Choroid plexus epithelial cell (primary cell): ENCODE measurements at regions not wholly inside any gene's neighbourhood (a gene's known extent, or its start where the extent isn't known, plus 50 kb on each side); places are given as distances from the start of the nearest gene placed in this dataset.
"Not testable (repeated sequence)": the region's sequence is repeated elsewhere in the genome, so short reads cannot be mapped to it uniquely, and the experiment has no call there.

Experiments
- DNase-seq: peaks from one replicate; pipeline ENCODE4 v3.0.0-alpha.2; 2010; ENCODE audit warnings: low read depth
- H3K4me3 ChIP-seq: 2 replicates; pipeline ENCODE4 v1.5.1; 2011; ENCODE audit warnings: low read depth, mild to moderate bottlenecking, control low read depth, low read length, moderate library complexity
- TF ChIP-seq, protein P1 (sequence below): conservative IDR thresholded peaks from 2 replicates; pipeline ENCODE4 v1.5.1; 2011; ENCODE audit warnings: low read depth, mild to moderate bottlenecking, control low read depth, inconsistent platforms, low read length, moderate library complexity

DNA sequence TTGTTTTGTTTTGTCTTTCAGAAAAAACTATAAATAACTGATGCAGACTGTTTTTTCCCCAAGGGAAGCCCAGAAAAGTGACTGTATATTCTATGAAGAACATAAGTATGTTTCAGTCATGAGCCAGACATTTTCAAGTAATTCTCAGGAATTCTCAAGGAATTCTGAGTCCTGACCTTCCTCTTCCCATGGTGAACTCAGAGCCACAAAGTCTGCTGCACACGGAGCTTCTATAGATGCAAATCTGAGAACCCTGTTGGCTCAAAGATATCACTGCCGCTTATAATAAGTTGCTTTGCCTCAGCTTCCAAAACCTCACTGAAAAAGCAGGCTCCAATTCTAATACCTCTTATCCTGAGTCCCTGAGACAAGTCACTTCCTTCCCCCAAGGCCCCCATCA lies 418.5 kb upstream of the RUNX1 start:
- peak; percentile 22 for DNase-seq
- H3K4me3 ChIP-seq: no peak overlapping the region
- TF ChIP-seq, protein P1, sequence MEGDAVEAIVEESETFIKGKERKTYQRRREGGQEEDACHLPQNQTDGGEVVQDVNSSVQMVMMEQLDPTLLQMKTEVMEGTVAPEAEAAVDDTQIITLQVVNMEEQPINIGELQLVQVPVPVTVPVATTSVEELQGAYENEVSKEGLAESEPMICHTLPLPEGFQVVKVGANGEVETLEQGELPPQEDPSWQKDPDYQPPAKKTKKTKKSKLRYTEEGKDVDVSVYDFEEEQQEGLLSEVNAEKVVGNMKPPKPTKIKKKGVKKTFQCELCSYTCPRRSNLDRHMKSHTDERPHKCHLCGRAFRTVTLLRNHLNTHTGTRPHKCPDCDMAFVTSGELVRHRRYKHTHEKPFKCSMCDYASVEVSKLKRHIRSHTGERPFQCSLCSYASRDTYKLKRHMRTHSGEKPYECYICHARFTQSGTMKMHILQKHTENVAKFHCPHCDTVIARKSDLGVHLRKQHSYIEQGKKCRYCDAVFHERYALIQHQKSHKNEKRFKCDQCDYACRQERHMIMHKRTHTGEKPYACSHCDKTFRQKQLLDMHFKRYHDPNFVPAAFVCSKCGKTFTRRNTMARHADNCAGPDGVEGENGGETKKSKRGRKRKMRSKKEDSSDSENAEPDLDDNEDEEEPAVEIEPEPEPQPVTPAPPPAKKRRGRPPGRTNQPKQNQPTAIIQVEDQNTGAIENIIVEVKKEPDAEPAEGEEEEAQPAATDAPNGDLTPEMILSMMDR: no peak

DNA sequence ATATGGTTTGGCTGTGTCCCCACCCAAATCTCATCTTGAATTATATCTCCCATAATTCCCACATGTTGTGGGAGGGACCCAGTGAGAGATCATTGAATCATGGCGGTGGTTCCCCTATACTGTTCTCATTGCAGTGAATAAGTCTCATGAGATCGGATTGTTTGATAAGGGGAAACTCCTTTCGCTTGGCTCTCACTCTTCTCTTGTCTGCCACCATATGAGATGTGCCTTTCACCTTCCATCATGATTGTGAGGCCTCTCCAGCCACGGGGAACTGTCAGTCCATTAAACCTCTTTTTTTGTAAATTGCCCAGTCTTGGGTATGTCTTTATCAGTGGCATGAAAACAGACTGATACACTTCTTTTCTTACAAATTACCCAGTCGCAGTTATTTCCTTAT lies 417.6 kb upstream of the RUNX1 start:
- not testable (repeated sequence) for DNase-seq, H3K4me3 ChIP-seq

DNA sequence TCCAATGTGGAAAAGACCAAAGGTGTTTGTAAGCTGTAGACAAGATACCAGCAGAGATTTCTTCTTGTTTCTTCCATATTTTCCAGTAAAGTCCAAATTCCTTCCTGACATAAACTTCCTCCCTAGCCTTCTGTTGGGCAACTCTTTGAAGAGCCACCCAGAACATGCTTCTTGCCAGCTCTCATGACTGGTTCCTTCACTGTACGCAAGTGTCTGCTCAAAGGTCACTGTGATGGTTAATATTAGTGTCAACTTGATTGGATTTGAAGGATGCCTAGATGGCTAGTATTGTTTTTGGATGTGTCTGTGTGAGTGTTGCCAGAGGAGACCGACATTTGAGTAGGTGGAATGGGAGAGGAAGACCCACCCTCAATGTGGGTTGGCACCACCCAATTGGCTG lies 416.6 kb upstream of the RUNX1 start:
- TF ChIP-seq, protein P1: no peak
- no peak overlapping the region for H3K4me3 ChIP-seq
- DNase-seq: no peak

DNA sequence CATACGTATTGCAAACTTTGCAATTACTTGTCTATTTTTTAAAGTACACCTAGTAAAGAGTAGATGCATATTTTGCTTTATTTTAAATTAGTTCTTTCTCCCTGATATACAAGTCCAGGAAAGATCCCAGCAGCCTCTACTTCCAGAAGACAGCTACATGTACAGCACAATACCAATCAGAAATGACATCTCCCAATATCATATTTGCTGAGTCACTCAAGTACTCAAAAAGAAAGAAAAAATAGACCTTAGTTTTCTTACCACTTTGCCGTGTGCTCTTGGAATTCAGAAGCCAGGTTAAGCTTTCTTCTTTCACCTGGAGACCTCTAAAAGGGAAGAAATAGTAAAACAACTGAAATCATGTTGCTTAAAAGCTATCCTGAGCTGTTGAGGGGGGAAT lies 412.6 kb upstream of the RUNX1 start:
- no peak for DNase-seq
- TF ChIP-seq, protein P1: no peak
- H3K4me3 ChIP-seq: no peak overlapping the region

DNA sequence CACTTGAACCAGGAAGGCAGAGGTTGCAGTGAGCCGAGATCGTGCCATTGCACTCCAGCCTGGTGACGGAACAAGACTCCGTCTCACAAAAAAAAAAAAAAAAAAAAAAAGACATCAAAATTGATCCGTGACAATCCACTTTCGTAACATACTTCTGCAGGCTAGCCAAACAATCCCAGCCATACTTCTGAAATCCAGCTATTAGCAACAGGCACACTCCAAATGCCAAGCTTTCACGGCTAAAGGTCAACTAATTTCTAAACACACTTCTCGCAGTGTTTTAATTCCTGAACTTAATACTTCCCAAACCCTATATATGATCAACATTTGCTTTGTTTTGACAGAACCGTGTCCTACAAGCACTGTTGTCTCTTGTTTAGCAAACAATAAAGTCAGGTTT lies 411.3 kb upstream of the RUNX1 start:
- H3K4me3 ChIP-seq: no peak overlapping the region

DNA sequence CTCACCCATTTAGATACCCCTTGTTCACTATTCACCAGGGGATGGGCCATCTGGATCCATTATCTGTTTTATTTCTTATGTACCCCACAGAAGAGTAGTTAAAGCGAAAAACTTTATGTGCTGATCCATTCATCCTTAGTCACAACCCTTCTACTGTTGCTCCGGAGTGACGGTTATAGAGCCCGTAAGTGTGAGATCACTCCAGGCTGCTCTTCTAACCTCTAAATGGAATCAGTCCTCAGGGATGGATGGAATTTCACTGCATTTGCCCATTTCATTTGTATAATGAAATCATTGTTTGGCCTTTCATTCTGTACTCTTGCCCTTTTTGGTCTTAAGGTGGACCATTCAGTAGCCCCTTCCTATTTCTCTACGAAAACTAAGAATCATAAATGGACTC lies 409.3 kb upstream of the RUNX1 start:
- TF ChIP-seq, protein P1: no peak
- H3K4me3 ChIP-seq: no peak overlapping the region
- no peak for DNase-seq

More for the DNA sequence above, 411.3 kb upstream of the RUNX1 start:
- DNase-seq: no peak
- TF ChIP-seq, protein P1: no peak

DNA sequence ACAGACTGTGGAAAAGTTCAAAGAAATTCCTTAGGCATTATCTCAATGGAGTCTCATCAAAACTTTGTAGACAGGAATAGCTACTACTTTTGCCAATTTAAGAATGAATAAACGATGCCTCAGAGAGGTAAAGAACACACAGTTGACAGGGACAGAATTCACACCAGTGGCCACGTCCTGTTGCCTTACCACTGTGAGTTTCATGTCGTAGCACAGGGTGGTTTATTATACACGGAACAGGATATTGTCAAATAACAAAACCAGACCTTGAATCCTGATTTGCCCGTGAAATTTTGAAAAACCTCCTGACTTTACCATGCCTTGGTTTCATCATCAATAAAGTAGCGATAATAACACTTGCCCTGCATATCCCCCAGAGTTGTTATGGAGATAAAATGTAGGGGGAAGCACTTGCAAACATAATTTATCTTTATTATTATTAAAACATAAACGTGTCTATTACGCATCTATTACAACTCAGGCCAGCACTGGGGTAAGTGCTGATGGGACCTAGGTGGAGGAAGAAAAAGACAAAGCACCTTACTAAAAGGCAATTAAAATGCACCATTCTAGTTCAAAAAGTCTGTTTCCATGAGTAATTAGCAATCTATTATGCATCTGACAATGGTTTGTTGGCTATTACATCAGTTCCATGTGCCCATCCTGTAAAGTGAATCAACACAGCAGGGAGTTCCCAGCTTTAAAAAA lies 408.1 kb upstream of the RUNX1 start:
- no peak overlapping the region for H3K4me3 ChIP-seq
- DNase-seq: no peak
- TF ChIP-seq, protein P1: no peak
